Panc1 (cell line): ENCODE measurements at regions not wholly inside any gene's neighbourhood (a gene's known extent, or its start where the extent isn't known, plus 50 kb on each side); places are given as distances from the start of the nearest gene placed in this dataset.

ENCODE experiments used
- ATAC-seq: fragments of 200-7000 bp; cut with Tn5 transposase; 2 replicates; pipeline ENCODE4 v1.9.1; 2020; ENCODE audit warnings: mild to moderate bottlenecking, moderate library complexity
- BruUV-seq: library from RNA; stranded (reverse); fragments of 400-500 nt; replicated peaks from 2 replicates; lab custom pipeline; 2021; lab: Mats Ljungman, UMichigan
- CTCF ChIA-PET: fragments of 300-600 bp; sonication (Branson Sonifier 250); formaldehyde crosslinking; loops from one replicate; lab custom pipeline; 2022; ENCODE audit warnings: antibody characterized with exemption; lab: Charles Lee
- POLR2A ChIA-PET: fragments of 300-600 bp; sonication (Branson Sonifier 250); formaldehyde crosslinking; loops from one replicate; lab custom pipeline; 2022; ENCODE audit warnings: antibody characterized with exemption; lab: Charles Lee
- DNase-seq: peaks from one replicate; pipeline ENCODE4 v3.0.0-alpha.2; 2010; ENCODE audit warnings: low read depth, low spot score
- H3K27ac ChIP-seq: 2 replicates; pipeline ENCODE4 v1.5.1; 2011; ENCODE audit warnings: mild to moderate bottlenecking, low read length, inconsistent platforms
- H3K27me3 ChIP-seq: fragments of 200-500 bp; sonication (Bioruptor generic); 2 replicates; pipeline ENCODE4 v1.6.0; 2014; ENCODE audit warnings: low read length, inconsistent platforms; ENCODE audit not compliant: control insufficient read depth, insufficient read depth
- H3K36me3 ChIP-seq: fragments of 200-500 bp; sonication (Bioruptor generic); 2 replicates; pipeline ENCODE4 v1.5.1; 2014; ENCODE audit warnings: inconsistent platforms, mild to moderate bottlenecking, low read length, moderate library complexity; ENCODE audit not compliant: control insufficient read depth, insufficient read depth
- H3K4me1 ChIP-seq: 2 replicates; pipeline ENCODE4 v1.5.1; 2011; ENCODE audit warnings: inconsistent platforms, mild to moderate bottlenecking, low read length, moderate library complexity; ENCODE audit not compliant: control insufficient read depth, insufficient read depth
- H3K4me3 ChIP-seq, 2 experiments: 2 replicates each; pipeline ENCODE4 v1.5.1; 2011 to 2012; ENCODE audit warnings: low read depth in 2 of 2, low read length in 2 of 2, mild to moderate bottlenecking in 2 of 2, inconsistent platforms in 1 of 2, moderate library complexity in 1 of 2
- H3K9me3 ChIP-seq: fragments of 200-500 bp; sonication (Bioruptor generic); 2 replicates; pipeline ENCODE4 v1.5.1; 2014; ENCODE audit warnings: low read depth, mild to moderate bottlenecking, inconsistent platforms, low read length, moderate library complexity; ENCODE audit not compliant: control insufficient read depth, insufficient read depth
- CTCF ChIP-seq: fragments of 450-650 bp; IDR thresholded peaks from 2 replicates; pipeline ENCODE4 v1.5.1; 2017; ENCODE audit warnings: mild to moderate bottlenecking
- POLR2AphosphoS5 ChIP-seq: IDR thresholded peaks from 2 replicates; pipeline ENCODE4 v1.6.1; 2012; ENCODE audit warnings: mild to moderate bottlenecking, low read depth, low read length, moderate library complexity
- REST ChIP-seq, 2 experiments: IDR thresholded peaks; 2 replicates each; pipeline ENCODE4 v1.6.1; 2011 to 2012; ENCODE audit warnings: low read depth in 2 of 2, control low read depth in 1 of 2, low read length in 1 of 2, mild to moderate bottlenecking in 1 of 2, moderate library complexity in 1 of 2; ENCODE audit not compliant: insufficient read depth in 1 of 2
- SIN3A ChIP-seq: IDR thresholded peaks from 2 replicates; pipeline ENCODE4 v1.6.1; 2012; ENCODE audit warnings: low read depth, mild to moderate bottlenecking, low read length, moderate library complexity, borderline replicate concordance; ENCODE audit not compliant: insufficient read depth
- TCF7L2 ChIP-seq: IDR thresholded peaks from 2 replicates; pipeline ENCODE4 v1.6.1; 2011; ENCODE audit warnings: mild to moderate bottlenecking, low read depth, low read length, inconsistent platforms
- in situ Hi-C: cut with HindIII; loops from 2 replicates; pipeline ENCODE4 v1.10.0; 2016; ENCODE audit warnings: low sequenced_read_pairs, low pct_unique_long_range_greater_than_20kb
- intact Hi-C: fragments of 100-400 bp; cut with micrococcal nuclease; formaldehyde crosslinking; loops from one replicate; pipeline ENCODE4 v1.10.0; 2022; ENCODE audit not compliant: unreplicated experiment

- TF ChIP-seq POLR2AphosphoS5: no peak
- TF ChIP-seq TCF7L2: no peak
- TF ChIP-seq CTCF: no peak
- no peak for TF ChIP-seq SIN3A
- no peak for TF ChIP-seq REST (IDR thresholded peaks at IDR 0.05; ENCODE audit: insufficient read depth in 1 of 2, low read depth in 2 of 2, low read length in 1 of 2)
- ATAC-seq: no peak
- Histone ChIP-seq H3K9me3 (no peaks in the 10 kb centered on the region), H3K36me3 (no peaks in the 10 kb centered on the region), H3K27ac (no peak overlapping the region), H3K27me3 (no peaks in the 10 kb centered on the region), H3K4me3 (no peak overlapping the region), H3K4me1 (peaks cover 6% of the 10 kb centered on the region; the same call in 1 of the 2 replicates)
- POLR2A ChIA-PET: interaction anchor here (0.5 kb wide), 1 partner anchor 15 kb away, joined by 7 read pairs; no protein-coding TSS in a partner anchor
- in situ Hi-C loops (no loop called here), intact Hi-C loops (no loop called here)
- BruUV-seq: no TSS peak
- no peak for DNase-seq
- CTCF ChIA-PET: no interaction called here
Measured at GRCh38 chr13:99066219-99066618, 88.4 kb upstream of the DOCK9 start.

GRCh38 chr13:99067159-99067985 is 89.5 kb upstream of the DOCK9 start:
- Histone ChIP-seq H3K4me1 (peaks cover 6% of the 10 kb centered on the region; the same call in 1 of the 2 replicates), H3K9me3 (no peaks in the 10 kb centered on the region), H3K4me3 (no peak overlapping the region), H3K27ac (no peak overlapping the region), H3K27me3 (no peaks in the 10 kb centered on the region), H3K36me3 (no peaks in the 10 kb centered on the region)
- BruUV-seq: no TSS peak
- ATAC-seq: peak; percentile 68
- TF ChIP-seq REST (IDR thresholded peaks at IDR 0.05; ENCODE audit: insufficient read depth in 1 of 2, low read depth in 2 of 2, low read length in 1 of 2): no peak
- no peak for TF ChIP-seq CTCF
- no peak for TF ChIP-seq SIN3A
- TF ChIP-seq POLR2AphosphoS5: no peak
- TF ChIP-seq TCF7L2: no peak
- in situ Hi-C loops (no loop called here), intact Hi-C loops (no loop called here)
- ChIA-PET POLR2A (interaction anchor here (0.5 kb wide), 1 partner anchor 22 kb away, joined by 8 read pairs; no protein-coding TSS in a partner anchor), CTCF (no interaction called here)
- DNase-seq: peak; percentile 15
